Stimulated activated CD4-positive, alpha-beta T cell treated with anti-CD3 and anti-CD28 coated beads, Interleukin-15, amount 100 ng/mL, for 48 hours (primary cell): ENCODE measurements at regions not wholly inside any gene's neighbourhood (a gene's known extent, or its start where the extent isn't known, plus 50 kb on each side); places are given as distances from the start of the nearest gene placed in this dataset.
"Not testable (repeated sequence)": the region's sequence is repeated elsewhere in the genome, so short reads cannot be mapped to it uniquely, and the experiment has no call there.

ENCODE experiments used
- DNase-seq, 2 donors: peaks; one replicate each; pipeline ENCODE4 v3.0.0-alpha.2; 2020; ENCODE audit warnings: low read depth in 2 of 2

DNA sequence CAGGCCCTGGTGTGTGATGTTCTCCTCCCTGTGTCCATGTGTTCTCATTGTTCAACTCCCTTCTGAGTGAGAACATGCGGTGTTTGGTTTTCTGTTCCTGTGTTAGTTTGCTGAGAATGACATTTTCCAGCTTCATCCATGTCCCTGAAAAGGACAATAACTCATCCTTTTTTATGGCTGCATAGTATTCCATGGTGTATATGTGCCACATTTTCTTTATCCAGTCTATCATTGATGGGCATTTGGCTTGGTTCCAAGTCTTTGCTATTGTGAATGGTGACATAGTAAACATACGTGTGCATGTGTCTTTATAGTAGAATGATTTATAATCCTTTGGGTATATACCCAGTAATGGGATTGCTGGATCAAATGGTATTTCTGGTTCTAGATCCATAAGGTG is 964.6 kb upstream of the CITED2 start:
- not testable (repeated sequence) for DNase-seq

DNA sequence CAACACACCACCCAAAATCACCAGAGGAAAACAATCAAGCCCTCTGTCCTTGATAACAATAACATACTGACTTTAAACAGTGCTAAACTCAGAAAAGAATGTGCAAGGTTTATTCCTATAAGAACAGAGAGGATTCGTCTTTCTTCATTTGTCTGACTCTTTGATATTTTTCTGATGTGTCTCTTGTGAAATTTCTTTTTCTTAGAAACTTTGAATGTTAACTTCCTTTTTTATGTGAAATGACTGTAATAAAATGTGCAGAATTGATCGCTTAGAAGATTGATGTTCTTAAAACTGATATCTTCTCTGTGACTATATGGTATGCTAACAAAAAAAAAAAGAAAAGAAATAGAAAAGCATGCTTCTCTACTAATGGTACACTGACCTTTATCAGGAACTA is 947.4 kb upstream of the CITED2 start:
- no peak for DNase-seq

DNA sequence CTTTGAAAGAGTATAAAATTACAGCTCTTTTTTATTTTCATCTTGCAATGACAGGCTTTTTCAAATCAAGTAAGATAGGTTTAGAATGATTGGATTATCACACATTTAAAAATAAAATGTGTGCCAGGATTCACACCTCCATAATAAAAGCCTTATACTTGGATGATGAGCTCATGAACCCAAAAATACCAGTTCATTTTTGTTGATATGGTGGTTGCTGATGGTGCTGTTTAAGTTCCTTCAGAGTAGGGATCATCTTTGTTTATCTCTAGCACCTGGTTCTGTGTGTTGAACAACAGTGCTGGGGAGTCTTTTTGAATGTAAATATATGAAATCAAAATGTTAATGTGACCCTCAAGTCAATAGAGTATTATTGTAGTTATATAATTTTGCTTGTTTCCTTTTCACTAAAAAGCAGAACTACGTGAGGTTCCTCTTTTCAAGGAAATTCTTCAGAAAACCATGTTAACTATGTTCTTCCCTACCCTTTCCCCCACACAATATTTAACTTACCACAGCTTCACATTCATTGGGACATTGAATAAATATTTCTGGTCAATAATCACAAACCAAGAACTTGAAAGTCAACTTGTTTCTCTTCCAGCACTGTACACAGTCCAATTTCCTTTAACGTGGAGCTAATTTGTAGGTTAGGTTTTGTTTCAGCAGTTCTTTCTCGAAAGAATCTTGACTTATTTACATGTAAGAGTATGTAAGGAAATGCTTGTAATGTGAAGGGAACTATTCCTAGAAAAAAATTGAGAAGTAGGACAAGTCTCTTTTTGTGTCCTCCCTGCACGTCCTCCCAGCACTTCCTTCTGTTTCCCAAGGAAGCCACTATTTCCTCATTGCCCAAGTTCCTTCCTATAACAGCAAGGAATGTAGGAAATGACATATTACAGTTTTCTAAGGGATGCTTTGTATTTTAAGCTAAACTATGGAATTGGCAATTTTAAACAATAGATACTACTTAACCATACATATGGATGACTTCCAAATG is 945.9 kb upstream of the CITED2 start:
- DNase-seq = no peak

DNA sequence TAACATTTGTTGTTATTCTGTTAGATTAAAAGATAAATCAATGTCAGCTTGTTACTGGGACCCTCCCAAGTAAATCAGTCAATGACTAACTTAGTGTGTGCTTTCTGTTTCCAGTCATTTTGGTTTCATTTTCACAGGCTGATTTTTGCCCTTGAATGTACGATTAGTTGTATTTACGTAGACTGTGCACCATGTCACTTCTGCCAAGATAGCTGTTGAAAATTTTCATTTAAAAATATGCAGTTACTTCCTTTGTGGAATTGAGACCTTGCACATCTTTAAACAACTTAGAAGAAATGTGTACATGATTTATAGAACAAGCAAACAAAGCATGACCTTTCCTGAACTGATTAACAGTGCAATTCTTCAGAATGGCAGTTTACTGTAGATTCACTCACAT is 944.8 kb upstream of the CITED2 start:
- no peak for DNase-seq

DNA sequence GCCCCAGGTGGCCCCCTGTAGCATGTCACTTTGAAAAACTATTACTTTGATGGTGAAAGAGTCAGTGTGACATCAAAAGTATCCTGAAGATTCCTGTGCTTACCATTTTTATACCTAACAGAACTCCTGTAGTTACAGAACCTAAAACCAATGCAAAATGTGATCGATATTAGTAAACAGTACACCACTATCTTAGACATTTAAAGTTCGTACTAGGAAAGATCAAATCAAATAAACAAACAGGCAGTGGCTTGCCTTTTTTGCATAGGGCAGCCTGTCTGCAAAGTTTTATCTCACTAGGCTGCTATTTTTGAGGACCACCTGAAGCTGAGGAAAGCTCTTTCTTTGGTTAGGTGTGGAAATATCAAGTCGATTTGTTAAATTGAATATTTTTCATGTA is 944.0 kb upstream of the CITED2 start:
- no peak for DNase-seq

DNA sequence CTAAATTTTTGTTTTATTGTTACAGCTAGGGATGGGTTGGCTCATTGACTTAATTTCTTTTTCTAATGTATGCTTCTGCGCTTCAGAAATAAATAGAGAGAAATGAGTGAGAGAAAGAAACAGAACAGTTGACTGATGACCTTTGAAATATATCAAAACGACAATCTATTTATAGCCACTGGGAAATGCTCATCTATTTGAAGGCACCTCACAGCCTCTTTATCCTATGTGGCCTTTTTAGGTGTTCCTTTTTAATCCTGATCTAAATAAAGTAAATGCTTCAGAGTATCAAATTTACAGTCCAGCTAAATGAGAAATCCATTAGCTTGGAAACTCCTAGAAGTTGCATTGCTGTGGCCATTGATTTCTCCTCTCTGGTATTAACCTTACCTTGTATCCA is 943.5 kb upstream of the CITED2 start:
- no peak for DNase-seq

DNA sequence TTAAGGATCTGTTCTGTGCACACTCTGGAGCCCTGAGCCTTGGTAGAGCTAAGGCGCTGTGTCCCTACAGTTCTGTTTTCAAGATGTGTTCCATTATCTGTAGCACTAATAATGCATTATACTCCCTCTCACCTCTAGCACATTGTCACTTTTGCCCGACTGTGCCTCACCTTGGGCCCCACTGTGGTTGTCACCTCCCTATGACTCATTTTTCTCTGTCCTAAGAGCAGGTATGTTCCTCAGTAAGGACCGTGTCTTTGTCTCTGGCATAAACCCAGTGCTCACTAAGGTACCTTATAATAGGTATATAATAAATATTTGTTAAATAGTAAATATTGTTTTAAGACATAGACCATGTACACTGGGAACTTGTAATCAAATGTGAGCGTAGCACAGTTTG is 942.5 kb upstream of the CITED2 start:
- no peak for DNase-seq

DNA sequence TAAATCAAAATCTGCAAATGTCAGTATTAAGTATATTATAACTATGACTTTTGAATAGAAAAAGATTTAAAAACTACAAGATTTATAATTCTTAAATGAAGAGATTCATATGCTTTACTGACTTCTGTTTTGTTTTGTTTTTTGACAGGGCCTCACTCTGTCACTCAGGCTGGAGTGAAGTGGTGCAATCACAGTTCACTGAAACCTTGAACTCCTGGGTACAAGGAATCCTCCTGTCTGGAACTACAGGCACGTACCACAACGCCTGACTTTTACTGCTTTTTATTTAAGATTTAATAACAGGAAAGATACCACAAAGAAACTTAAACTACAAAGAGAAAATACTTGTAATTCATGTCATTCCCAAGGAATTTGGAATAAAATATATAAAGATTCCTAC is 940.2 kb upstream of the CITED2 start:
- no peak for DNase-seq

DNA sequence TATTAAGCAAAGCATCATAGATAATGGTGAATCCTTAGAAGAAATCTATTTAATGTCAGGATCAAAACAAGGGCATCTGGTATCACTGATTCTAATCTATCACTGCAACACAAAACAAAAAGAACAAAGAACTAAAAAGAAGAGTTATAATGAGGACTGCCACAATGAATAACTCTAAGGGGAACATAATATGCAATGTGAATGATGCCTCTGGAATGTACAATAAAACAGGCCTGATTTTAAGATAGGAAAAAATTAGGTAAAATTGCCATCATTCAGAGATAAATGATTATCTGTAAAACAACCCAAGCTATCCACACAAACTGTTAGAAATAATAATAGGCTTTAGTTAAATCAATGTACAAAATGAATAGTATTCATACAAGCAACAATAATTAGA is 936.7 kb upstream of the CITED2 start:
- DNase-seq = no peak

DNA sequence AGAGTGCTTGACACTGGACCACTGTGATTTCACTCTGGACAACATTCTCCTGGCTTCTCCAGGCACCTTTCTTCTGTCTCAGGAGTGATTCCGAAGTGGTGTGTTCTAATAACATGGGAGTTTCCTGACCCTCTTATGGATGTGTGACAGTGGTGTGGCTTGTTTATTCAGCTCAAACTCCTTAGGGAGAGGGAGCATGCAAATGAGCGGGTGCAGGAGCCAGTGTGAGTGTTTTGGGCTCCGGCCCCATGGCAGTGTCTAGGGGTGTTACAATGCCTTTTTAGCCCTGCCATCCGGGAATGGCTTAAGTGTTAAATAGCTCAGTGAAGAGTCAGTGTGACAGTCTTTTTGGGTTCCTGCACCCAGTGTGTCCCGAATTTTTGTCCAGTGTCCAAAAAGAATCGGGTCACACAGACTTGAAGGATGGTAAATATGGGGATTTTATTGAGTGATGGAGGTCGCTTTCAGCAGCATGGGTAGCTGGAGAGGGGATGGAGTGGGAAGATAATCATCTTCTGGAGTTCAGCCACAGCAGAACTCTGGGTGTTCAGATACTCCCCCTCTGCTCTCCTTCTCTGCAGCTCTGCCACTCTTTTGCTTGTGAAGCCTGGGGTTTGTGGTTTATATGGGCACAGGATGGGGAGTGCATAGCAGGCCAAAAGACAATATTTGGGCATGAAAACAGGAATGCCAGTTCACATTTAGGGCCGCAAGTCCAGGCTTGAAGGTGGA is 928.9 kb upstream of the CITED2 start:
- no peak for DNase-seq

DNA sequence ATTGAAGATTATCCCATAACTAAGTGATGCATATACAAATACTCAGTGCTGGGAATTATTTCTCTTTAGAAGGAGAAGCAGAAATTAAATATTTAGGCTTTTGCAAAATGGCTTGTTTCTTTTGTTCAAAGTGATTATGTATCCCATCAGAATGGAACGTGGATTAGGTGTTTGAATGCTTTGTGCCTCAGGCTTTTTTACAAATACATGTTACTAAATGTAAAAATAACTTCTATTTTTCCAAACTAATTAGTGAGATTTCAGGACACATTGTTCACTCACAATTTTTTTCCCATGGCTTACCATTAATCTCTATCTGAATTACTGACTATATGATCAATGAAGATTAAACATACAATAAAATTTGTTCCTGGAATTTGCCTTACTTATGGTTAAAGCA is 925.9 kb upstream of the CITED2 start:
- DNase-seq = no peak

DNA sequence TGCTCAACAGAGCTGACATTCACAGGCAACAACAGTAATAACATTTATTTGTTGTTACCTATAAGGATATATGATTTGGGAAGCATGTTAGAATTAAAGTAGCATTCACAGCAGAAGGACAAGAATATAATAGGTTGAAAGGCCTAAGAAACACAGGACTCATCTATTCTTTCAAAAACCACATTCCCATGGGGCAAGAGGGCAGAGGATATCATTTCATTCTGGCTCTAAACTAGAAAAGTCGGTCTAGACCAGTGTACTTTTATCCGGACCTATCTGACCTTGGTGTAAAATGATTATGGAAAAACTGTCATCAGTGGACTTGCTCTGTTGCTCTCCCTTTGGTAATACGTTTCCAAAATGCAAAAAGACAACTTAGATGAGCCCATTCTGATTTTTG is 914.7 kb upstream of the CITED2 start:
- no peak for DNase-seq

DNA sequence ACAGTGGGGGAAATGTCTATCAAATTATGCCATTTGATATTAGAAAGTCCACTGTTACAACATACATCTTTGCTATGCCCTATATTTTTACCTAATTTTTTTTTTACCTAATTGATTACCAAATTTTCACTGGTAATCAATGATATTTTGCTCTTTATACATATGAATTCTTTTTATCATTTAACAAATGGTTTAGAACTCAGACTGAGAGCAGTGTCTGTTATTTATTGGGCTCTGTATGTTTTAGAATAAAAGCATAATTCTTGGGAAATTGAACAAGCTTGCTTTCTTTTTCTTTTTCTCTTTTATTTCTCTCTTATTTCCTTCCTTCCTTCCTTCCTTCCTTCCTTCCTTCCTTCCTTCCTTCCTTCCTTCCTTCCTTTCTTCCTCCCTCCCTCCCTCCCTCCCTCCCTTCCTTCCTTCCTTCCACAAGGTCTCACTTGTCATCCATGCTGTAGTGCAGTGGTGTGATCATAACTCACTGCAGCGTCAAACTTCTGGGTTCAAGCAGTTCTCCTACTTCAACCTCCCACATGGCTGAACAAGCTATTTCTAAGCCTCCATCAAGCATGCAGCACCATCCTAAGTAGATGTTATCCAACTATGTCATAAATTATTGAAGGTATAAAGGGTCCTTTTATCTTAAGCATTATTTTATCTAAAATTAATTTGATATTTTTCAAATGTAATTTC is 911.7 kb upstream of the CITED2 start:
- no peak for DNase-seq

DNA sequence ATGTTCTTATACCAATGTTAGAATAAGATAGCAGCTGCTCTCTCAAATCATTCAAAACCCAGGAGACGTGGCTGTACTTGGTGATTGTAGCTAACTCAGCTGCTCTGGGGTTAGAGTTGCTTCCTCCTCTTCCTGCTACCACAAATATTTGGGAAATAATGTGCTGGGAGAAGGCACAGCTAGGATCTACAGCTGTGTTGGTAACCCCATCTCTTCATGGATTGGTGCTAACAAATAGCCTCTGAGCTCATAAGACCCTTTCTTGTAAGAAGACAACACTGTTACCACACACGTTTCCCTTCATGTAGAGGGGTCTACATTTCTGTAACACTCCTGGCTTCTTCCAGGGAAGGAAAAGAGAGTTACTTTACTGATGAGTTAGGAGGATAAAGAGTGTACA is 911.0 kb upstream of the CITED2 start:
- DNase-seq = no peak

DNA sequence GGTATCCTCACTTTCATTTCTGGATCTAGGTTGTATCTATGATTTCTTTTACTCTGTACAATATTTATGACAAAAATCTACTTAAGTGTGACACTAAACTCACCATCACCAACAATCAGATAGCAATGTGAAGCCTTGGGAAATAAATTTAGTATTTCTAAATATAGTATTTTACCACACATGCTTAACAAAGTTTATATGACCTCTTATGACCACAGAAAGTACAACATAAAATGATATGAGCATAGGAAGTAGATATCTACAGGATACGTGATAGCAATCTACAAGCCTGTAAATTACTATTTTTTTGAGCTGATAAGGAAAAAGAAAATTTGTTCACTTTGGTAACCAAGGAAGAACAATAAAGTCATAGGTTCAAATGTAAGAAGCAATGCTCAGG is 910.4 kb upstream of the CITED2 start:
- DNase-seq = no peak

DNA sequence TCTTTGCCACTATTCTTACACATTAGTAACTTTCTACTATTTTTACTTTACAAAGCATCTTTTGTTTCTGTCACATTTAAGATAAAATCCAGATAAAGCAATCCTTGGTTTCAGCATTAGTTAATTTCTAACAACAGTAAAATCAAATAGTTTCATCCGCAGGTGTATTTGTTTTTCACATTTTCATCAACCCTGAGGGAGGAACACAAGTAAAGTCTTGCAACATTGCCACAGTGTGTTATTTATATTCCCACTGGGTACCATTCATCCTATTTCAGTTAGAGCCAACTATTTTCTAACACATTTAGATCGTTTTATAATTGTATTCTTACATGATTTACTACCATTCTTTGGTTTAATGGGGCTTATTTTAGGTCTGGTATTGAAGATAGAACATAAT is 908.7 kb upstream of the CITED2 start:
- DNase-seq = no peak

DNA sequence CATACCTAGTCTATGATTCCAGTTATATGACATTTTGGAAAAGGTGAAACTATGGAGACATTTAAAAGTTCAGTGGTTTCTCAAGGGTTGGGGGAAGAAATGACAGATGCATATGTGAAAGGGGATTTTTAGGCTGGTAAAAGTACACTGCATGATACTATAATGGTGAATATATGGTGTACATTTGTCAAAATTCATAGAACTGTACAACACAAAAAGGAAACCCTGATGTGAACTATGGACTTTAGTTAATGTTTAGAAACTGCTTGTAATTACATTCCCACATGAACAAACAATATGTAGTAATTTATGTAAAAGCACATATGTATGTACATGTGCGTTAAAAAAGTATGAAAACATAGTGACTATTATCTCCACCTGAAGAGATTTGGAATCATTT is 907.3 kb upstream of the CITED2 start:
- DNase-seq = no peak

DNA sequence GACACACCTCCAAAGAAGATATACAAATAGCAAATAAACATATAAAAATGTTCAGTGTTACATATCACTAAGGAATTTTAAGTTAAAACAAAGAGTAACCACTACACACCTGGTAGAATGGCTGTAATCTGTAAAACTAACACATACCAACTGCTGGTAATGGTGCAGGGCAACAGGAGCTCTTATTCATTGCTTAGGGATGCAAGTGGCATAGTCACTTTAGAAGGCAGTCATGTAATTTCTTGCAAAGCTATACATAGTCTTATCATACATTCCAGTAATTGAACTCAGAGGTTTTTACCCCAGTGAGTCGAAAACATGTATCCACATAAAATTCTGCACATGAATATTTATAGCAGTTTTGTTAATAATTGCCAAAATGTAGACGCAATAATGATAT is 906.8 kb upstream of the CITED2 start:
- DNase-seq = no peak

DNA sequence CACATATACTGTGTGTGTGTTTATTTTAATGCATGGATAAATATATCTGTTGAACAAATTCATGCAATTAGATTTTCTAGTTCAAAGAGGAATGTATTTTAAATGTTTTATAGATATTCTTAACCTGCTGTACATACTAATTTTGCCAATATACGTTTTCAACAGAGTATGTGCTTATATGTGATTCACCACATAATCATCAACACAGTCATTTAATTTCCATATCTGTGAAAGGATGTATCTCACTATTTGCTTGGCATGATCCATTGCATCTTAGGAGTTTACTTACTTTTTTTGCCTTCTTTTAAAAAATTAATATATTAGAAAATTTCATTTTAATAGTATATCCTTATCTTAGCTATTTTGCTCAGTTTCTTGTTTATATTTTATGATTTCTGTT is 902.3 kb upstream of the CITED2 start:
- no peak for DNase-seq

DNA sequence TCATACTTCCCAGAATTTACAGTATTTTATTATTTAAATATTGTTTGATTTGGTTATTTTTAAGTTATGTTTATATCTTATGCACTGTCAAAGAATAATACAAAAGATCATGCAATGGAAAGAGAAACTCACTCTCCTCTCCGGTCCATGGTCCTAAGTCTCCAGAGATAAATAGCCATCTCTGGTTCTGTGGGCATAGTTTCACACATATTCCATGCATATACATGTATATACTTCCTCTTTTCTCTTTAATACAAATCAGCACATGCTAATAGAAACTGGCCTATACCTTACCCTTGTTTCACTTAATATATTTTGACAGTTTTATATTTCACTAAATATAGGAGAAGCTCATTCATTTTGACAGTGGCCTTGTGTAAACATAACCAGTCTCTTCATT is 901.7 kb upstream of the CITED2 start:
- no peak for DNase-seq

DNA sequence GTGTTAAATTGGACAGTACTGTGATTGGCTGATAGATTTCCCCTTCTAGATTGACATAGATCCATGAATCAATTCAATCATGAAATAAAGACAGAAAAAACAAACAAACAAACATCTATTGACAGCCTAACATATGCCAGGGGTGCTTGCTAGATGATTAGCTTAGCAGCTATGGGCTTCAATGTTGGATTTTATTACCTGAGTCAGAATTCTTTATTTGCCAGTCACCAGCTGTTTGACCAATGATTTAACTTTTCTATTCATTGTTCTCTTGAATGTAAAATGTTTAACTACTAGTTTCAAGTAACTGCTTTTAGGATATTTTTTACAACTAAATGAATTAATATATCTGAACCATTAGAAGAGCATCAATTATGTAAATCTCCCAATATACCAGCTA is 901.3 kb upstream of the CITED2 start:
- DNase-seq = no peak

DNA sequence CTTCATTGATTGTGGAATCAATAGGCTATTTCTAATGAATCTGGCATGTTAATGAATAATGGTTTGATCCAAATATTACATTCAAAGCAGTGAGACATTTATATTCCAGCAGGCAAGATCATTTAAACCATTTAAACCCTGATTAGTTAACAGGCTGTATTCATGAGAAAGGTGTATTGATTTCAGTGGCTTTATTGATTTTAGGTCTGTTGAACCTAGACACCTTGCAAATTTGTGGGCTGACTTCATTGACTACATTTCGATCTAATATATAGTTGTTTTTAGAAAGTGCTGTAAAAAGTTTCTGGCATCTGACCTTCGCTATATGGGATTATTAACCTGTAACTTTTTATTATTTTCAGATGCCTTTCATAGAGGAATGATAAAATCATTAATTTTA is 900.1 kb upstream of the CITED2 start:
- no peak for DNase-seq
